NB4 (cell line): ENCODE measurements at regions not wholly inside any gene's neighbourhood (a gene's known extent, or its start where the extent isn't known, plus 50 kb on each side); places are given as distances from the start of the nearest gene placed in this dataset.

Experiments used
- CTCF ChIP-seq: IDR thresholded peaks from one replicate; pipeline ENCODE4 v1.5.1; 2012; ENCODE audit warnings: low read depth, low read length
- MYC ChIP-seq: IDR thresholded peaks from 2 replicates; pipeline ENCODE4 v1.6.1; 2011; ENCODE audit warnings: low read depth, low read length

- TF ChIP-seq CTCF (no peak), MYC (no peak)
These were observed 609.7 kb upstream of the GOLIM4 start for GRCh38 chr3:168705412-168705811.
